Activated CD8-positive, alpha-beta memory T cell treated with anti-CD3 and anti-CD28 coated beads, Interleukin-2, amount 10 ng/mL, durations not matched to agents 7 days and 5 days (primary cell): ENCODE measurements at regions not wholly inside any gene's neighbourhood (a gene's known extent, or its start where the extent isn't known, plus 50 kb on each side); places are given as distances from the start of the nearest gene placed in this dataset.
"Not testable (repeated sequence)": the region's sequence is repeated elsewhere in the genome, so short reads cannot be mapped to it uniquely, and the experiment has no call there.

Source experiments
- ATAC-seq: fragments of 150-1000 bp; cut with Tn5 transposase; one replicate; pipeline ENCODE4 v1.10.0; 2021; ENCODE audit warnings: moderate library complexity
- CTCF ChIA-PET: fragments of 350-600 bp; sonication (Branson Sonifier 250); formaldehyde crosslinking; loops from one replicate; lab custom pipeline; 2021; ENCODE audit warnings: antibody characterized with exemption; lab: Charles Lee
- DNase-seq: peaks from one replicate; pipeline ENCODE4 v3.0.0-alpha.2; 2020
- H3K27ac Mint-ChIP-seq: one replicate; pipeline ENCODE4 v1.8.0; 2021; ENCODE audit warnings: mild to moderate bottlenecking, mixed read lengths
- H3K27me3 Mint-ChIP-seq: one replicate; pipeline ENCODE4 v1.8.0; 2021; ENCODE audit warnings: mixed read lengths
- H3K36me3 Mint-ChIP-seq: one replicate; pipeline ENCODE4 v1.8.0; 2021; ENCODE audit warnings: mild to moderate bottlenecking, mixed read lengths
- H3K4me1 Mint-ChIP-seq: one replicate; pipeline ENCODE4 v1.8.0; 2021; ENCODE audit warnings: mixed read lengths
- H3K4me3 Mint-ChIP-seq: one replicate; pipeline ENCODE4 v1.8.0; 2021; ENCODE audit warnings: mild to moderate bottlenecking, moderate library complexity, mixed read lengths
- H3K9me3 Mint-ChIP-seq: one replicate; pipeline ENCODE4 v1.8.0; 2022; ENCODE audit warnings: low read depth, mixed read lengths

- CTCF ChIA-PET, result no interaction called here
- H3K27me3 Mint-ChIP-seq, result no peaks in the 10 kb centered on the region
- peaks cover 3% of the 10 kb centered on the region for H3K4me1 Mint-ChIP-seq
- no peaks in the 10 kb centered on the region for H3K9me3 Mint-ChIP-seq
- no peak overlapping the region for H3K27ac Mint-ChIP-seq
- no peak for DNase-seq
- ATAC-seq, result no peak
- no peak overlapping the region for H3K4me3 Mint-ChIP-seq
- peaks cover 4% of the 10 kb centered on the region for H3K36me3 Mint-ChIP-seq
Observed at GRCh38 chr3:177460047-177460446, 262.8 kb upstream of the TBL1XR1 start.

- Mint-ChIP-seq H3K27me3 (no peaks in the 10 kb centered on the region), H3K4me1 (peaks cover 9% of the 10 kb centered on the region), H3K36me3 (peaks cover 3% of the 10 kb centered on the region), H3K9me3 (peaks cover 2% of the 10 kb centered on the region), H3K27ac (no peak overlapping the region), H3K4me3 (no peak overlapping the region)
- CTCF ChIA-PET, result no interaction called here
- ATAC-seq (no peak), DNase-seq (no peak)
Observed at GRCh38 chr3:177461765-177462164, 264.5 kb upstream of the TBL1XR1 start.

GRCh38 chr3:177463341-177463740 lies 266.1 kb upstream of the TBL1XR1 start:
- H3K36me3 Mint-ChIP-seq, CTCF ChIA-PET, H3K27me3 Mint-ChIP-seq, H3K9me3 Mint-ChIP-seq, ATAC-seq, DNase-seq, H3K4me3 Mint-ChIP-seq, H3K27ac Mint-ChIP-seq, H3K4me1 Mint-ChIP-seq: not testable (repeated sequence)

- DNase-seq (no peak), ATAC-seq (no peak)
- Mint-ChIP-seq H3K4me1 (peaks cover 9% of the 10 kb centered on the region), H3K4me3 (no peak overlapping the region), H3K9me3 (peaks cover 2% of the 10 kb centered on the region), H3K27ac (no peak overlapping the region), H3K36me3 (peaks cover 3% of the 10 kb centered on the region), H3K27me3 (no peaks in the 10 kb centered on the region)
- CTCF ChIA-PET, result no interaction called here
Observed at GRCh38 chr3:177463863-177464262, 266.6 kb upstream of the TBL1XR1 start.

- no peak for ATAC-seq
- H3K27me3 Mint-ChIP-seq, result no peaks in the 10 kb centered on the region
- DNase-seq, result no peak
- peaks cover 2% of the 10 kb centered on the region for H3K9me3 Mint-ChIP-seq
- peaks cover 3% of the 10 kb centered on the region for H3K36me3 Mint-ChIP-seq
- H3K4me3 Mint-ChIP-seq, result no peak overlapping the region
- H3K27ac Mint-ChIP-seq, result no peak overlapping the region
- peaks cover 9% of the 10 kb centered on the region for H3K4me1 Mint-ChIP-seq
- CTCF ChIA-PET, result no interaction called here
Observed at GRCh38 chr3:177464392-177465256, 267.3 kb upstream of the TBL1XR1 start.

- H3K4me1 Mint-ChIP-seq, result peaks cover 9% of the 10 kb centered on the region
- peaks cover 3% of the 10 kb centered on the region for H3K36me3 Mint-ChIP-seq
- H3K4me3 Mint-ChIP-seq, result no peak overlapping the region
- CTCF ChIA-PET, result no interaction called here
- no peak overlapping the region for H3K27ac Mint-ChIP-seq
- DNase-seq, result no peak
- peaks cover 2% of the 10 kb centered on the region for H3K9me3 Mint-ChIP-seq
- no peaks in the 10 kb centered on the region for H3K27me3 Mint-ChIP-seq
- ATAC-seq, result no peak
Observed at GRCh38 chr3:177465257-177465642, 268.0 kb upstream of the TBL1XR1 start.

- no peak for DNase-seq
- Mint-ChIP-seq H3K4me3 (no peak overlapping the region), H3K9me3 (peaks cover 2% of the 10 kb centered on the region), H3K27ac (no peak overlapping the region), H3K27me3 (no peaks in the 10 kb centered on the region), H3K36me3 (peaks cover 3% of the 10 kb centered on the region), H3K4me1 (peaks cover 9% of the 10 kb centered on the region)
- no peak for ATAC-seq
- CTCF ChIA-PET, result no interaction called here
Observed at GRCh38 chr3:177466074-177466473, 268.8 kb upstream of the TBL1XR1 start.

- H3K4me3 Mint-ChIP-seq, H3K4me1 Mint-ChIP-seq, H3K36me3 Mint-ChIP-seq, H3K9me3 Mint-ChIP-seq, H3K27me3 Mint-ChIP-seq, CTCF ChIA-PET, DNase-seq, H3K27ac Mint-ChIP-seq, ATAC-seq: not testable (repeated sequence)
Observed at GRCh38 chr3:177466622-177467021, 269.3 kb upstream of the TBL1XR1 start.

GRCh38 chr3:177467247-177467985 lies 270.1 kb upstream of the TBL1XR1 start:
- H3K4me1 Mint-ChIP-seq, result peaks cover 9% of the 10 kb centered on the region
- no peak overlapping the region for H3K27ac Mint-ChIP-seq

GRCh38 chr3:177468331-177468730 lies 271.0 kb upstream of the TBL1XR1 start:
- CTCF ChIA-PET, result no interaction called here
- H3K9me3 Mint-ChIP-seq, result peaks cover 2% of the 10 kb centered on the region
- DNase-seq (no peak), ATAC-seq (no peak)
- H3K4me1 Mint-ChIP-seq, result peaks cover 9% of the 10 kb centered on the region
- H3K27ac Mint-ChIP-seq, result no peak overlapping the region
- peaks cover 1% of the 10 kb centered on the region for H3K36me3 Mint-ChIP-seq
- no peaks in the 10 kb centered on the region for H3K27me3 Mint-ChIP-seq
- no peak overlapping the region for H3K4me3 Mint-ChIP-seq

More at GRCh38 chr3:177467247-177467985, 270.1 kb upstream of the TBL1XR1 start:
- H3K27me3 Mint-ChIP-seq, result no peaks in the 10 kb centered on the region
- no peak for ATAC-seq
- H3K9me3 Mint-ChIP-seq, result peaks cover 2% of the 10 kb centered on the region
- CTCF ChIA-PET, result no interaction called here
- DNase-seq, result no peak
- H3K4me3 Mint-ChIP-seq, result no peak overlapping the region
- H3K36me3 Mint-ChIP-seq, result peaks cover 1% of the 10 kb centered on the region

GRCh38 chr3:177468816-177469215 lies 271.5 kb upstream of the TBL1XR1 start:
- peaks cover 9% of the 10 kb centered on the region for H3K4me1 Mint-ChIP-seq
- H3K4me3 Mint-ChIP-seq, result no peak overlapping the region
- H3K9me3 Mint-ChIP-seq, result peaks cover 2% of the 10 kb centered on the region
- peaks cover 1% of the 10 kb centered on the region for H3K36me3 Mint-ChIP-seq
- DNase-seq (no peak), ATAC-seq (no peak)
- H3K27me3 Mint-ChIP-seq, result no peaks in the 10 kb centered on the region
- no peak overlapping the region for H3K27ac Mint-ChIP-seq
- CTCF ChIA-PET, result no interaction called here

GRCh38 chr3:177469216-177469615 lies 271.9 kb upstream of the TBL1XR1 start:
- peaks cover 2% of the 10 kb centered on the region for H3K9me3 Mint-ChIP-seq
- no peak overlapping the region for H3K27ac Mint-ChIP-seq
- H3K4me1 Mint-ChIP-seq, result peaks cover 6% of the 10 kb centered on the region
- ATAC-seq (no peak), DNase-seq (no peak)
- peaks cover 1% of the 10 kb centered on the region for H3K36me3 Mint-ChIP-seq
- no peaks in the 10 kb centered on the region for H3K27me3 Mint-ChIP-seq
- CTCF ChIA-PET, result no interaction called here
- no peak overlapping the region for H3K4me3 Mint-ChIP-seq

- Mint-ChIP-seq H3K36me3 (peaks cover 1% of the 10 kb centered on the region), H3K4me3 (no peak overlapping the region), H3K4me1 (peaks cover 5% of the 10 kb centered on the region), H3K9me3 (peaks cover 2% of the 10 kb centered on the region), H3K27me3 (no peaks in the 10 kb centered on the region), H3K27ac (no peak overlapping the region)
- ATAC-seq (no peak), DNase-seq (no peak)
- CTCF ChIA-PET, result interaction anchor here (0.6 to 1.2 kb wide), 3 partner anchors 53 to 631 kb away, joined by 3 to 5 read pairs (median 3); no protein-coding TSS in a partner anchor
Observed at GRCh38 chr3:177470197-177470941, 273.1 kb upstream of the TBL1XR1 start.
